DND-41 (cell line): ENCODE measurements at regions not wholly inside any gene's neighbourhood (a gene's known extent, or its start where the extent isn't known, plus 50 kb on each side); places are given as distances from the start of the nearest gene placed in this dataset.

Experiments used
- ATAC-seq: fragments of 200-7000 bp; cut with Tn5 transposase; 3 replicates; pipeline ENCODE4 v1.9.1; 2021; ENCODE audit warnings: low read depth; ENCODE audit not compliant: insufficient read depth
- DNase-seq: peaks from one replicate; pipeline ENCODE4 v3.0.0-alpha.2; 2020
- H2AFZ ChIP-seq: 2 replicates; pipeline ENCODE4 v1.6.0; 2012; ENCODE audit warnings: low read depth, low read length
- H3K27ac ChIP-seq: 2 replicates; pipeline ENCODE4 v1.5.1; 2012; ENCODE audit warnings: low read length, inconsistent platforms
- H3K27me3 ChIP-seq: fragments of 200-600 bp; sonication (generic); 2 replicates; pipeline ENCODE4 v1.6.0; 2012; ENCODE audit warnings: low read length, mild to moderate bottlenecking, inconsistent platforms; ENCODE audit not compliant: insufficient read depth, poor library complexity
- H3K36me3 ChIP-seq: 2 replicates; pipeline ENCODE4 v1.5.1; 2012; ENCODE audit warnings: low read length, inconsistent platforms; ENCODE audit not compliant: insufficient read depth
- H3K4me1 ChIP-seq: 2 replicates; pipeline ENCODE4 v1.5.1; 2012; ENCODE audit warnings: mild to moderate bottlenecking, low read length; ENCODE audit not compliant: insufficient read depth
- H3K4me2 ChIP-seq: 2 replicates; pipeline ENCODE4 v1.6.0; 2012; ENCODE audit warnings: mild to moderate bottlenecking, moderate library complexity, low read length, inconsistent platforms; ENCODE audit not compliant: insufficient read depth
- H3K4me3 ChIP-seq, 2 experiments: fragments of 200-600 bp in 1 of 2; shearing (Covaris generic) in 1 of 2; 2 replicates each; pipeline ENCODE4 v1.5.1; 2012 to 2016; ENCODE audit warnings: inconsistent platforms in 2 of 2, low read length in 2 of 2, mild to moderate bottlenecking in 2 of 2, low read depth in 1 of 2, moderate library complexity in 1 of 2
- H3K79me2 ChIP-seq: 2 replicates; pipeline ENCODE4 v1.6.0; 2012; ENCODE audit warnings: low read length, inconsistent platforms; ENCODE audit not compliant: insufficient read depth
- H3K9ac ChIP-seq: 2 replicates; pipeline ENCODE4 v1.6.0; 2012; ENCODE audit warnings: low read depth, mild to moderate bottlenecking, inconsistent platforms, low read length, moderate library complexity
- H3K9me3 ChIP-seq: 2 replicates; pipeline ENCODE4 v1.5.1; 2012; ENCODE audit warnings: low read length, moderate library complexity, mild to moderate bottlenecking, inconsistent platforms; ENCODE audit not compliant: insufficient read depth, severe bottlenecking
- H4K20me1 ChIP-seq: 2 replicates; pipeline ENCODE4 v1.6.0; 2012; ENCODE audit warnings: low read length; ENCODE audit not compliant: insufficient read depth
- EZH2 ChIP-seq: IDR thresholded peaks from 3 replicates; pipeline ENCODE4 v1.6.1; 2012; ENCODE audit warnings: borderline replicate concordance, low read depth, mild to moderate bottlenecking, moderate library complexity, low read length, inconsistent platforms; ENCODE audit not compliant: severe bottlenecking
- TF ChIP-seq, protein P1 (sequence below): IDR thresholded peaks from 2 replicates; pipeline ENCODE4 v1.5.1; 2012; ENCODE audit warnings: borderline replicate concordance, low read length, moderate library complexity, mild to moderate bottlenecking; ENCODE audit not compliant: poor library complexity, severe bottlenecking; ENCODE audit errors: extremely low read depth

DNA sequence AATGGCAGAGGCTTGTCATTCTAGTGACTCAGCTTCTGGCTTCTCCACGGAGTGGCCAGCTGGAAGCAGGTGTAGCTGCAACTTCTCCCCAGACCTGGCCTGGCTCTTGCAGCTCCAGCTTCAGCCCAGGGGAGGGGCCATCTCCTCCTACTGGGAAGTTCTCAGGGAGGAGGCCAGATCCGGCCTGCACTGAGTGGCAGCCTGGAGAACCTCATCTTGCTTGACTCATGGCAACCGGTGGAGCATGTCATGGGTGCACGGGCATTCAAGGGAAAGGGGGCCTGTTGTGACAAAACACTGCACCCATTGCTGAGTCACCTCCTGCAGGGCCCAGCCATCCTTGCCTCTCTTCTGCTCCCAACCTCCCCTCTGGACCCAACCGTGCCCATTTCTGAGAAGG lies 273.9 kb upstream of the MAF start:
- DNase-seq = no peak
- H4K20me1 ChIP-seq = no peaks in the 10 kb centered on the region
- no peak overlapping the region for H3K4me3 ChIP-seq
- no peaks in the 10 kb centered on the region for H3K36me3 ChIP-seq
- no peaks in the 10 kb centered on the region for H3K27me3 ChIP-seq
- H3K4me2 ChIP-seq = no peak overlapping the region
- H3K4me1 ChIP-seq = no peaks in the 10 kb centered on the region
- no peak overlapping the region for H3K27ac ChIP-seq
- TF ChIP-seq EZH2 = no peak
- TF ChIP-seq, protein P1, sequence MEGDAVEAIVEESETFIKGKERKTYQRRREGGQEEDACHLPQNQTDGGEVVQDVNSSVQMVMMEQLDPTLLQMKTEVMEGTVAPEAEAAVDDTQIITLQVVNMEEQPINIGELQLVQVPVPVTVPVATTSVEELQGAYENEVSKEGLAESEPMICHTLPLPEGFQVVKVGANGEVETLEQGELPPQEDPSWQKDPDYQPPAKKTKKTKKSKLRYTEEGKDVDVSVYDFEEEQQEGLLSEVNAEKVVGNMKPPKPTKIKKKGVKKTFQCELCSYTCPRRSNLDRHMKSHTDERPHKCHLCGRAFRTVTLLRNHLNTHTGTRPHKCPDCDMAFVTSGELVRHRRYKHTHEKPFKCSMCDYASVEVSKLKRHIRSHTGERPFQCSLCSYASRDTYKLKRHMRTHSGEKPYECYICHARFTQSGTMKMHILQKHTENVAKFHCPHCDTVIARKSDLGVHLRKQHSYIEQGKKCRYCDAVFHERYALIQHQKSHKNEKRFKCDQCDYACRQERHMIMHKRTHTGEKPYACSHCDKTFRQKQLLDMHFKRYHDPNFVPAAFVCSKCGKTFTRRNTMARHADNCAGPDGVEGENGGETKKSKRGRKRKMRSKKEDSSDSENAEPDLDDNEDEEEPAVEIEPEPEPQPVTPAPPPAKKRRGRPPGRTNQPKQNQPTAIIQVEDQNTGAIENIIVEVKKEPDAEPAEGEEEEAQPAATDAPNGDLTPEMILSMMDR = no peak
- no peak overlapping the region for H3K9ac ChIP-seq
- no peaks in the 10 kb centered on the region for H3K9me3 ChIP-seq
- no peaks in the 10 kb centered on the region for H3K79me2 ChIP-seq
- no peak overlapping the region for H2AFZ ChIP-seq
- ATAC-seq = no peak

DNA sequence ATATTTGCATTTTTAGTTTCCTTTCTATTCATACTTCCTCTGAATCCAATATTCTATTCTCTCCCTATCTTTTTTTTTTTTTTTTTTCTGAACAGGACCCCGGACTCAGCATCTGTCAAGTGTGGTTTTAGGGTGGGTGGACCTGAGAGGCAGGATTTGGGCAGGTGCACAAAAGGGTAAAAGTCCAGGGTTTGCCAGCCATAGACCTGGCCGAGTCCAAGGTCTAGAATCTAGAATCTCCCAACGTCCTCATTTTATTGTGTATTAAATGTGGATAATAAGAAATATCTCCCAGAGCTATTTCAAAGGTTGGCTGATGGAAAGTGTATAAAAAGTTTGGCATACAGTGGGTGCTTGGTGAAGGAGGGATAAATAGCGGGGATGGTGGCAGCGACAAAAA lies 273.3 kb upstream of the MAF start:
- Histone ChIP-seq H3K9ac (no peak overlapping the region), H3K27me3 (no peaks in the 10 kb centered on the region), H2AFZ (no peak overlapping the region), H3K27ac (no peak overlapping the region), H3K79me2 (no peaks in the 10 kb centered on the region), H3K9me3 (no peaks in the 10 kb centered on the region), H3K4me1 (no peaks in the 10 kb centered on the region), H3K36me3 (no peaks in the 10 kb centered on the region), H3K4me2 (no peak overlapping the region), H3K4me3 (no peak overlapping the region), H4K20me1 (no peaks in the 10 kb centered on the region)
- TF ChIP-seq EZH2 = no peak
- TF ChIP-seq, protein P1 = no peak
- ATAC-seq = no peak
- DNase-seq = no peak

DNA sequence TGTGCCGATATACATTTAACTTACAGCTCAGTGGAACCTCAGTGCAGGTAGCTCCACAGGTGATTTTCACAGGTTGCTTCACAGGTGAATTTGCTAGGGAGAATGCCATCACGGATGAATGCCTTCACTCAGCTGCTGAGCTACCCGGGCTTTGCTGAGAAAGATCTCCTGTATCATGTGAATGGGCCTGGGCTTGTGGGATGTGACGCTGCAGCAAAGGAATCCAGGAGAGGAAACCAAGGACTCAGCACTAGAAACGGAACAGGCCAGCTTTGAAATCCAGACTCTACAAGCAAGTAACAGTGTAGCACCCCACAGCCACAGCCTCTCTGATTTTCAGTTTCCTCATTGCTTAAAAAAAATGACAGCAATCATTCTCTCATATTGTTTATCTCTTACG lies 271.4 kb upstream of the MAF start:
- no peak for ATAC-seq
- Histone ChIP-seq H3K4me2 (no peak overlapping the region), H4K20me1 (no peaks in the 10 kb centered on the region), H3K27me3 (no peaks in the 10 kb centered on the region), H3K27ac (no peak overlapping the region), H3K9me3 (no peaks in the 10 kb centered on the region), H3K9ac (no peak overlapping the region), H3K4me3 (no peak overlapping the region), H3K4me1 (no peaks in the 10 kb centered on the region), H3K36me3 (no peaks in the 10 kb centered on the region), H3K79me2 (no peaks in the 10 kb centered on the region), H2AFZ (no peak overlapping the region)
- DNase-seq = no peak
- no peak for TF ChIP-seq EZH2
- TF ChIP-seq, protein P1 = no peak
